Liver (tissue), 8 donors: ENCODE measurements at regions not wholly inside any gene's neighbourhood (a gene's known extent, or its start where the extent isn't known, plus 50 kb on each side); places are given as distances from the start of the nearest gene placed in this dataset.

Experiments
- DNase-seq: peaks from one replicate; pipeline ENCODE4 v3.0.0-alpha.2; 2017; ENCODE audit warnings: low spot score
- H3K27ac ChIP-seq, 2 donors: one replicate each; pipeline ENCODE4 v1.7.0; 2013; ENCODE audit warnings: inconsistent platforms in 2 of 2, low read length in 2 of 2, control low read depth in 1 of 2, low read depth in 1 of 2, mild to moderate bottlenecking in 1 of 2
- H3K27me3 ChIP-seq, 4 donors: one replicate each; pipeline versions ENCODE4 v1.6.1 to v1.7.0; 2013; ENCODE audit warnings: low read length in 3 of 4, inconsistent platforms in 1 of 4, mild to moderate bottlenecking in 1 of 4, moderate library complexity in 1 of 4; ENCODE audit not compliant: control insufficient read depth in 4 of 4, insufficient read depth in 4 of 4
- H3K36me3 ChIP-seq, 4 donors: one replicate each; pipeline versions ENCODE4 v1.6.1 to v1.7.0; 2013; ENCODE audit warnings: low read length in 3 of 4, mild to moderate bottlenecking in 3 of 4, low read depth in 1 of 4, moderate library complexity in 1 of 4; ENCODE audit not compliant: control insufficient read depth in 4 of 4, insufficient read depth in 3 of 4
- H3K4me1 ChIP-seq, 4 donors: one replicate each; pipeline versions ENCODE4 v1.6.1 to v1.7.0; 2013; ENCODE audit warnings: low read length in 3 of 4, mild to moderate bottlenecking in 3 of 4, moderate library complexity in 1 of 4; ENCODE audit not compliant: control insufficient read depth in 4 of 4, insufficient read depth in 4 of 4
- H3K4me3 ChIP-seq, 3 donors: one replicate each; pipeline versions ENCODE4 v1.6.1 to v1.7.0; 2013; ENCODE audit warnings: low read length in 3 of 3, control low read depth in 1 of 3, low read depth in 1 of 3, mild to moderate bottlenecking in 1 of 3
- H3K9ac ChIP-seq, 2 donors: one replicate each; pipeline ENCODE4 v1.7.0; 2013; ENCODE audit warnings: low read length in 2 of 2, mild to moderate bottlenecking in 2 of 2, moderate library complexity in 2 of 2, control low read depth in 1 of 2, low read depth in 1 of 2
- H3K9me3 ChIP-seq, 4 donors: one replicate each; pipeline versions ENCODE4 v1.6.1 to v1.7.0; 2013; ENCODE audit warnings: low read length in 3 of 4; ENCODE audit not compliant: control insufficient read depth in 4 of 4
- ATF3 ChIP-seq: IDR thresholded peaks from 2 replicates; pipeline ENCODE4 v1.6.1; 2016; ENCODE audit warnings: antibody characterized with exemption
- CTCF ChIP-seq: fragments of 150-350 bp; IDR thresholded peaks from 2 replicates; pipeline ENCODE4 v1.5.1; 2017; ENCODE audit warnings: improper control_type of control experiment, low read depth, low read length; ENCODE audit not compliant: missing input control
- EGR1 ChIP-seq, 2 donors: IDR thresholded peaks; 2 replicates each; pipeline ENCODE4 v1.6.1; 2016 to 2018; ENCODE audit warnings: antibody characterized with exemption in 2 of 2, low read depth in 2 of 2
- FOXA1 ChIP-seq: IDR thresholded peaks from 2 replicates; pipeline ENCODE4 v1.6.1; 2016; ENCODE audit warnings: antibody characterized with exemption
- FOXA2 ChIP-seq: IDR thresholded peaks from 2 replicates; pipeline ENCODE4 v1.6.1; 2016; ENCODE audit warnings: antibody characterized with exemption
- GABPA ChIP-seq, 2 donors: IDR thresholded peaks in 1 of 2; conservative IDR thresholded peaks in 1 of 2; 2 replicates each; pipeline ENCODE4 v1.6.1; 2016; ENCODE audit warnings: antibody characterized with exemption in 2 of 2, mild to moderate bottlenecking in 1 of 2, moderate library complexity in 1 of 2
- HNF4A ChIP-seq, 2 donors: conservative IDR thresholded peaks; 2 replicates each; pipeline ENCODE4 v1.6.1; 2016; ENCODE audit warnings: antibody characterized with exemption in 2 of 2, mild to moderate bottlenecking in 2 of 2
- HNF4G ChIP-seq: IDR thresholded peaks from 2 replicates; pipeline ENCODE4 v1.6.1; 2016; ENCODE audit warnings: antibody characterized with exemption
- JUND ChIP-seq, 2 donors: IDR thresholded peaks; 2 replicates each; pipeline ENCODE4 v1.6.1; 2016; ENCODE audit warnings: antibody characterized with exemption in 2 of 2
- MAX ChIP-seq: IDR thresholded peaks from 2 replicates; pipeline ENCODE4 v1.6.1; 2016; ENCODE audit warnings: antibody characterized with exemption
- NR2F2 ChIP-seq: IDR thresholded peaks from 2 replicates; pipeline ENCODE4 v1.6.1; 2016; ENCODE audit warnings: antibody characterized with exemption
- RAD21 ChIP-seq, 2 donors: IDR thresholded peaks; 2 replicates each; pipeline ENCODE4 v1.6.1; 2016; ENCODE audit warnings: antibody characterized with exemption in 2 of 2, mild to moderate bottlenecking in 2 of 2
- RXRA ChIP-seq, 2 donors: IDR thresholded peaks; 2 replicates each; pipeline ENCODE4 v1.6.1; 2017 to 2018; ENCODE audit warnings: antibody characterized with exemption in 2 of 2, mild to moderate bottlenecking in 1 of 2
- SP1 ChIP-seq: IDR thresholded peaks from 2 replicates; pipeline ENCODE4 v1.6.1; 2018; ENCODE audit warnings: antibody characterized with exemption, mild to moderate bottlenecking
- TAF1 ChIP-seq: conservative IDR thresholded peaks from 2 replicates; pipeline ENCODE4 v1.6.1; 2016; ENCODE audit warnings: antibody characterized with exemption, mild to moderate bottlenecking
- YY1 ChIP-seq: IDR thresholded peaks from 2 replicates; pipeline ENCODE4 v1.6.1; 2016; ENCODE audit warnings: antibody characterized with exemption, mild to moderate bottlenecking
- ZBTB33 ChIP-seq: IDR thresholded peaks from 2 replicates; pipeline ENCODE4 v1.6.1; 2016; ENCODE audit warnings: antibody characterized with exemption
- WGBS: extraction: QIAGEN DNeasy Blood & Tissue Kit; methylation state at CpG from one replicate; pipeline ENCODE4 v1.1.7; 2013; 5-methylcytosine and 5-hydroxymethylcytosine counted together
- TF ChIP-seq, protein P1 (sequence below): IDR thresholded peaks from 2 replicates; pipeline ENCODE4 v1.6.1; 2016; ENCODE audit warnings: antibody characterized with exemption, mild to moderate bottlenecking
- donor health status: healthy.
- donor health status: healthy.
- donor health status: healthy.
- donor health status: healthy.
- donor health status: healthy.

- Histone ChIP-seq H3K4me3 (no peak overlapping the region), H3K27me3 (no peaks in the 10 kb centered on the region), H3K9ac (no peak overlapping the region), H3K4me1 (no peaks in the 10 kb centered on the region), H3K36me3 (no peaks in the 10 kb centered on the region), H3K9me3 (no peaks in the 10 kb centered on the region), H3K27ac (no peak overlapping the region)
- DNase-seq: no peak
- no peak for TF ChIP-seq HNF4A (conservative IDR thresholded peaks at IDR 0.05)
- TF ChIP-seq YY1: no peak
- no peak for TF ChIP-seq FOXA1
- TF ChIP-seq MAX: no peak
- TF ChIP-seq JUND (IDR thresholded peaks at IDR 0.05): no peak
- TF ChIP-seq, protein P1, sequence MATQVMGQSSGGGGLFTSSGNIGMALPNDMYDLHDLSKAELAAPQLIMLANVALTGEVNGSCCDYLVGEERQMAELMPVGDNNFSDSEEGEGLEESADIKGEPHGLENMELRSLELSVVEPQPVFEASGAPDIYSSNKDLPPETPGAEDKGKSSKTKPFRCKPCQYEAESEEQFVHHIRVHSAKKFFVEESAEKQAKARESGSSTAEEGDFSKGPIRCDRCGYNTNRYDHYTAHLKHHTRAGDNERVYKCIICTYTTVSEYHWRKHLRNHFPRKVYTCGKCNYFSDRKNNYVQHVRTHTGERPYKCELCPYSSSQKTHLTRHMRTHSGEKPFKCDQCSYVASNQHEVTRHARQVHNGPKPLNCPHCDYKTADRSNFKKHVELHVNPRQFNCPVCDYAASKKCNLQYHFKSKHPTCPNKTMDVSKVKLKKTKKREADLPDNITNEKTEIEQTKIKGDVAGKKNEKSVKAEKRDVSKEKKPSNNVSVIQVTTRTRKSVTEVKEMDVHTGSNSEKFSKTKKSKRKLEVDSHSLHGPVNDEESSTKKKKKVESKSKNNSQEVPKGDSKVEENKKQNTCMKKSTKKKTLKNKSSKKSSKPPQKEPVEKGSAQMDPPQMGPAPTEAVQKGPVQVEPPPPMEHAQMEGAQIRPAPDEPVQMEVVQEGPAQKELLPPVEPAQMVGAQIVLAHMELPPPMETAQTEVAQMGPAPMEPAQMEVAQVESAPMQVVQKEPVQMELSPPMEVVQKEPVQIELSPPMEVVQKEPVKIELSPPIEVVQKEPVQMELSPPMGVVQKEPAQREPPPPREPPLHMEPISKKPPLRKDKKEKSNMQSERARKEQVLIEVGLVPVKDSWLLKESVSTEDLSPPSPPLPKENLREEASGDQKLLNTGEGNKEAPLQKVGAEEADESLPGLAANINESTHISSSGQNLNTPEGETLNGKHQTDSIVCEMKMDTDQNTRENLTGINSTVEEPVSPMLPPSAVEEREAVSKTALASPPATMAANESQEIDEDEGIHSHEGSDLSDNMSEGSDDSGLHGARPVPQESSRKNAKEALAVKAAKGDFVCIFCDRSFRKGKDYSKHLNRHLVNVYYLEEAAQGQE: no peak
- no peak for TF ChIP-seq TAF1
- no peak for TF ChIP-seq ZBTB33
- no peak for TF ChIP-seq FOXA2
- TF ChIP-seq NR2F2: no peak
- TF ChIP-seq RXRA (IDR thresholded peaks at IDR 0.05): no peak
- TF ChIP-seq EGR1 (IDR thresholded peaks at IDR 0.05; ENCODE audit: low read depth in 2 of 2): no peak
- TF ChIP-seq SP1: no peak
- no peak for TF ChIP-seq CTCF
- TF ChIP-seq RAD21 (IDR thresholded peaks at IDR 0.05): no peak
- TF ChIP-seq GABPA (IDR thresholded peaks at IDR 0.05 in 1 of 2, conservative IDR thresholded peaks at IDR 0.05 in 1 of 2): no peak
- whole genome bisulfite sequencing: 77% methylated on average over 10 of the region's 10 CpGs
Observed at GRCh38 chr21:20396798-20397197, 601.4 kb upstream of the NCAM2 start.

- H3K9me3 ChIP-seq: no peaks in the 10 kb centered on the region
- no peak overlapping the region for H3K4me3 ChIP-seq
- 80% methylated on average over 6 of the region's 6 CpGs for WGBS
- H3K27ac ChIP-seq: no peak overlapping the region
- no peak overlapping the region for H3K9ac ChIP-seq
- no peak for DNase-seq
- TF ChIP-seq SP1 (no peak), ATF3 (no peak), GABPA (IDR thresholded peaks at IDR 0.05 in 1 of 2, conservative IDR thresholded peaks at IDR 0.05 in 1 of 2) (no peak), ZBTB33 (no peak), RAD21 (IDR thresholded peaks at IDR 0.05) (no peak), TAF1 (no peak), HNF4G (no peak), JUND (IDR thresholded peaks at IDR 0.05) (no peak), MAX (no peak), RXRA (IDR thresholded peaks at IDR 0.05) (no peak), EGR1 (IDR thresholded peaks at IDR 0.05; ENCODE audit: low read depth in 2 of 2) (no peak), FOXA2 (no peak), CTCF (no peak)
- H3K4me1 ChIP-seq: no peaks in the 10 kb centered on the region
- no peaks in the 10 kb centered on the region for H3K27me3 ChIP-seq
- H3K36me3 ChIP-seq: no peaks in the 10 kb centered on the region
Observed at GRCh38 chr21:20404915-20405314, 593.3 kb upstream of the NCAM2 start.
